GM19452 (cell line): ENCODE measurements at regions not wholly inside any gene's neighbourhood (a gene's known extent, or its start where the extent isn't known, plus 50 kb on each side); places are given as distances from the start of the nearest gene placed in this dataset.

ENCODE experiments used
- ATAC-seq: cut with Tn5 transposase; IDR thresholded peaks from one replicate; pipeline ENCODE4 v1.9.1; 2021; ENCODE audit not compliant: unreplicated experiment

GRCh38 chr3:104519068-104519467, 847.6 kb upstream of the ALCAM start:
- ATAC-seq: no peak

- ATAC-seq: no peak
Observed at GRCh38 chr3:104519468-104520227, 847.1 kb upstream of the ALCAM start.

GRCh38 chr3:104520228-104520655, 846.5 kb upstream of the ALCAM start:
- ATAC-seq: peak; percentile 39

- ATAC-seq: peak; percentile 57
Observed at GRCh38 chr3:104521606-104522336, 844.9 kb upstream of the ALCAM start.

GRCh38 chr3:104523136-104523535, 843.6 kb upstream of the ALCAM start:
- peak; percentile 16 for ATAC-seq

- ATAC-seq: peak; percentile 78
Observed at GRCh38 chr3:104526901-104527401, 839.8 kb upstream of the ALCAM start.

GRCh38 chr3:104530934-104531333, 835.8 kb upstream of the ALCAM start:
- ATAC-seq: no peak

- peak; percentile 78 for ATAC-seq
Observed at GRCh38 chr3:104536715-104537114, 830.0 kb upstream of the ALCAM start.

- ATAC-seq: no peak
Observed at GRCh38 chr3:104537323-104537722, 829.4 kb upstream of the ALCAM start.

- no peak for ATAC-seq
Observed at GRCh38 chr3:104546301-104546700, 820.4 kb upstream of the ALCAM start.

- no peak for ATAC-seq
Observed at GRCh38 chr3:104547031-104547430, 819.7 kb upstream of the ALCAM start.

- no peak for ATAC-seq
Observed at GRCh38 chr3:104548401-104548800, 818.3 kb upstream of the ALCAM start.

- no peak for ATAC-seq
Observed at GRCh38 chr3:104549099-104549714, 817.5 kb upstream of the ALCAM start.

GRCh38 chr3:104553121-104553520, 813.6 kb upstream of the ALCAM start:
- ATAC-seq: no peak

- ATAC-seq: no peak
Observed at GRCh38 chr3:104554425-104554824, 812.3 kb upstream of the ALCAM start.

GRCh38 chr3:104555728-104556127, 811.0 kb upstream of the ALCAM start:
- ATAC-seq: no peak

GRCh38 chr3:104556372-104557078, 810.2 kb upstream of the ALCAM start:
- ATAC-seq: no peak

- ATAC-seq: no peak
Observed at GRCh38 chr3:104561324-104561723, 805.4 kb upstream of the ALCAM start.

- ATAC-seq: no peak
Observed at GRCh38 chr3:104564045-104564643, 802.6 kb upstream of the ALCAM start.

GRCh38 chr3:104566054-104566453, 800.7 kb upstream of the ALCAM start:
- no peak for ATAC-seq

GRCh38 chr3:104575634-104576033, 791.1 kb upstream of the ALCAM start:
- no peak for ATAC-seq
